Esophagus mucosa (tissue), 1 donor: ENCODE measurements at regions not wholly inside any gene's neighbourhood (a gene's known extent, or its start where the extent isn't known, plus 50 kb on each side); places are given as distances from the start of the nearest gene placed in this dataset.
"Not testable (repeated sequence)": the region's sequence is repeated elsewhere in the genome, so short reads cannot be mapped to it uniquely, and the experiment has no call there.

ENCODE experiments used
- ATAC-seq: fragments of 200-7000 bp; cut with Tn5 transposase; one replicate; pipeline ENCODE4 v1.9.1; 2020
- donor health status: DM: yes; HTN: yes; CAD: no.

DNA sequence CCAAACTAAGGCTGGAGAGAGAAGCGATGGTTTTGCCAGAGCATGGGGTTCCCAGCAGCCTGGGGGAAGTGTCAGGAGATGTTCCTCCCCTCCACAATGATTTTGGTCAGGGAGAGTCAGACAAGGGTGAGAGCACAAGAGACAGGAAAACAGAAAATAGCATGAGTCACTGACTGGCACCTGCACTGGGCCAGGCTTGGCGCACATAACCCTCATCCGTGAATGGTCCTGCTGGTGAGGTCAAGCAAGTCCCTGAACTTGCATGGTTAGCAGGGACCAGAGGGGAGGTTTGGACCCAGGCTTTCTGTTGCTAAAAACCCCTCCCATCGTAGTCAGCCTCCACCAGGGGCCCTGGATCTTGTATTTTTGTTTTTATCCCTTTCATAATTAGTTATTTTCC, 174.5 kb upstream of the MYT1L start:
- no peak for ATAC-seq

DNA sequence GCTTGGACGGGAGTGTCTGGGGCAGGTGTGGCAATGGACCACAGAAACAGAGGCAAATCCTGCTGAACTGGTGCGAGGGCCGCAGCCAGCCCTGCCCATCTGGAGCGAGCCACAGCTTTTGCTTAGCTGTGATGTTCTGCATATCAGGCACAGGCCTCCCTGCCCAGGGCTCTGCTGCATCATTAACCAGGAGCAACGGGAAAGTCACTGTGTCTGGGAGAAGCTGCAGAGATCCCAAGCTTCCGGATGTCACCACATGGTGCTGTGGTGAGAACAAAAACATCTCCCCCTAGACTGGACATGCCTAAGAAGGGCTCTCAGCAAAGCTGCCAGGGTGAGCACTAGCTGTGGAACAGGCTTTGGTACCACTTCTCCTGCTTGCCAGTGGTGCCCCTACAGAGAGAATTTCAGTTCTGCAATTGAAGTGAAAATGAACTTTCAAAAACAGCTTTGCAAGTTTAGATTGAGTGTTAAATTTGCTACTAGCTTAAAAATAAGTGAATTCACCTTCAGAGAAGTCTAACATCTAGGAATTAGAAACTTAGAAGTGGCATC, 172.9 kb upstream of the MYT1L start:
- ATAC-seq = no peak

DNA sequence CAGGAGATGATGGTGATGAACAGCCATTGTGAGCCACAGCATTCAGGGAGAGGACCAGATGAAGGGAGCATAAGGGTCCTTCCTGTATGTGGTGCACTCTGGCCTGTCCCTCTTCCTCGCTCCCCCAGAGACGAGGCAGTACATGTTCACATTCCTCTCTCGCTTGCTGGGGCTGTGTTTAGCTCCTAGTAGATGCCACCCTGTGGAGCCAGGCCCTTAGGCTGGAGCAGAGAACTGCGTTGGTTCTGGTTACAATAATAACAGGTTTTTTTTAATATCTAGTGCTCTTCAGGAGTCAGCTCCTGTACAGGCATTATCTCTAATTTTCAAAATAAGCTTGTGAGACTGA, 171.1 kb upstream of the MYT1L start:
- ATAC-seq = no peak

DNA sequence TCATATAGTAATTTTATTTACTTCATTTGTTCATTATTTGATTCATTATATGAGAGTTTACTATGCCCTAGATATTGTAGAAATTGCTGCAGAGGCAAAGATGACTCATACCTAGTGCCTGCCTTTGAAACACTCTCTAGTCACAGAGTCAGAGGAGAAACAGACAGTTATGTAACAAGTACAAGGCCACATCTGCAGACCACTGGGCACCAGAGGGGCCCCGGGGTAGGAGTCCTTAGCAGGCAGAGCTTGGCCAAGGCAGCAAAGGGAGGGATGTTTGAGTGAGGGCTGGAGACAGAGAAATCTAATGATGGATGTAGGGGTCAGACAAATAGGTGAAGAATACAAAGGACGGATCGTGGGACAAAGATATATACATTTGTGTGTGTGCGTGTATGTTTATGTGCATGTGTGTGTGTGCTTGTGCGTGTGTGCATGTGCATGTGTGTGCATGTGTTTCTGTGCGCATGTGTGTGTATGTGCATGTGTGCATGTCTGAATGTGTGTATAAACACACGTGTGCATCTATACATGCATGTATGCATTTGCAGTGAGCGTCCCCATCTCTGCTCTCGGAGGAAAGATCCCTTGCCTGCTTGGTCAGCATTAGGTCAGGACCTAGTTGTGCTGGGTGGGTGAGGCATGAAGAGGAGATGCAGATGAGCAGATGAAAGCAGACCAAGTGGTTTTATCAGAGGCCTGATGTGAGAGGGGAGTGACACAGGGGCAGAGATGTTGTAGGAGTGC, 170.6 kb upstream of the MYT1L start:
- no peak for ATAC-seq

DNA sequence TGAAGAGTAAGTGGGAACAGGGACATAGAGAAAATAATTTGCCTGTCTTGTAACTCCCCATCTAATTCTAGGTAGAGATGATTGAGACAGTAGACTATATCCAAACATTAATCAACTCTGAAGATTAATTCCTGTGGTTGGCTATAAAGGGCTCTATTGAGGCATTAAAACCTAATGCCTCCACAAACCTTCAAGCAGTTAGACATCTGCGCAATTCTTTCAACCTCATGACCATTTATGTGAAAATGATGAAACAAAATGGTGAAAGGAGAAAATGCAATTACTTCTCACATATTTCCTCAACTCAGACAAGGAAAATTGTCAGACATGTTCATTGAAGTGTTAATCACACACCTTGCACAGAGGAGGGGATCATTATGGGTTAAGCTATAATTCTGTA, 164.5 kb upstream of the MYT1L start:
- ATAC-seq = no peak

DNA sequence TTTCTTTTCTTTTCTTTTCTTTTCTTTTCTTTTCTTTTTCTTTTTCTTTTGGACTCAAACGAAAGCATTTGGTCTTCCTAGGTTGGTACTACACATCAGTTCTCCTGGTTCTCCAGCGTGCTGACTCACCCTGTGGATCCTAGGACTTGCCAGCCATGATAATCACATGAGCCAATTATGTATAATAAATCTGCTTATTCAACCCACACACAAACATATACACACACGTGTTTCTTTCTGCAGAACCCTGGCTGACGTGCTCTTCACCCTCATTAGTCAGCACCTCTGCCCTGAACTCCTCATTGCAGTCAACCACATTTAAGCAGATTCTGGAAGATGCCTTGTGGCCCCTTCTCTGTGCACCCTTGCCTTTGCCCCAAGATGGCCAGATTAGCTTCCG, 162.4 kb upstream of the MYT1L start:
- ATAC-seq = no peak

DNA sequence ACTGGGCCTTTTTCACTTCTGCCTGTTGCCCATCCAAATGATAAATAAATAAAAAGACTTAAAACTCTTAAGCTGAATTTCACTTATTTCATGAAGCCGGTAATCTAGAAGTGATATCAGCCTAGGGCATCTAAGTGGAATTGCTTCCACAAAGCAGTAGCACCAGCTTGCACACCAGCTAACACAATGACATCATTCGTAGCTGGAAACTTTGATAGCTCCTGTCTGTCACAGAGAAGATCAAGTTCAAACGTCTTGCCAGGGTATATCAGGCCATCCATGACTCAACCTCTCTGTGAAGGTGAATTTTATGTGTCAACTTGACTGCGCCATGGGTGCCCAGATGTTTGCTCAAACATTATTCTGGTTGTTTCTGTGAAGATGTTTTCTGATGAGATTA, 161.7 kb upstream of the MYT1L start:
- ATAC-seq = no peak

DNA sequence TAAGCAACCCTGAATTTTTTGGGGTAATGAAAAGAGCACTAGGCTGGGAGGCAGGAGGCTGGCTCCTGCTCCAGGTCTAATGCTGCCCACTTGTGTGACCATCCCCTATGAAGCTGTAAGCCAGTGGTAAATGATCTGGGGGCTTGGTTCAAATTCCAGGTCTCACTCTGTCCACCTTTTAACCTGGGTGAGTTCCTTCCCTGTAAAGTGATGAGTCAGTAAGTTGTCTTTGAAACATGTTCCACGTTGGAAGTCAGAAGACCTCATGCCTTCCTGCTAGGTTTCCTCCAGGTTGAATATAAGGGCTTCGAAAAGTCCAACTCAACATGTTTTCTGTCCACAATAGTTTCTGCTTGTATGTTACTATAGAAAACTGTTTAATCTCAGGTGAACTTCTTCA, 160.9 kb upstream of the MYT1L start:
- no peak for ATAC-seq

DNA sequence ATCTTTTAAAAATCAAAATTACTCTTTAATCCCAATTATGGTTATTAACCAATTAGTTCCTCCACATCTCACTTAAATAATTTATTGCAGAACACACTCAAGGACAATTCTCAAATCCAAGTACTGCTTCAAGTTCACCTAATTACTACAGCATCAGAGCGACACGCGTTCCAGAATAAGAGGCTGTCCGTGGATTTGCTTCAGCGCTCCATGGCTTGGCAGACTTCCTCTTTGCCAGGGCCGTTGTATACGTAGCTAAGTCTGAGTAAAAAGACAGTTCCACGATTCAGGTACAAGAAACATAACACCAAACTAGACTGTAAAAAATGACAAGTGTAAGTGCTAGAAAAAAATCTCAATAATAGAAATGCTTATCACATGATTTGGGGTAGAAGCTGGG, 153.2 kb upstream of the MYT1L start:
- no peak for ATAC-seq

DNA sequence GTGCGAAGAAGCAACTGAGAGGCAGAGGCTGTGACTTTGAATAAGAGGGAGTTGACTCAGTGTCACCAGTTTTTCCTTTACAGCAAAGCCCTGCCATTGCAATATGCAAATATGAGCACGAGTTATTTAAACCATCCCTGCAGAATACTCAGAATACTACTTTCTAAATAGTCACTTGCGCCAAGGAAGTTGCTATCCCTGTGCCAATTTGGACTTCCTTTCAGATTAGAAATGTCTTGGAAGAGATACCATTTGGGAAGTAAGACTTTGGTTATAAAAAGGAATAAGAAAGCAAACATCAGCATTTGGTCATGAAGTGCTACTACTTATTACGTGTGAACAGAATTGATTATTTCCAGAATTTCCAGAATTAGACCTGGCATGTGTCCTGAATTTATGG, 151.8 kb upstream of the MYT1L start:
- ATAC-seq = no peak

DNA sequence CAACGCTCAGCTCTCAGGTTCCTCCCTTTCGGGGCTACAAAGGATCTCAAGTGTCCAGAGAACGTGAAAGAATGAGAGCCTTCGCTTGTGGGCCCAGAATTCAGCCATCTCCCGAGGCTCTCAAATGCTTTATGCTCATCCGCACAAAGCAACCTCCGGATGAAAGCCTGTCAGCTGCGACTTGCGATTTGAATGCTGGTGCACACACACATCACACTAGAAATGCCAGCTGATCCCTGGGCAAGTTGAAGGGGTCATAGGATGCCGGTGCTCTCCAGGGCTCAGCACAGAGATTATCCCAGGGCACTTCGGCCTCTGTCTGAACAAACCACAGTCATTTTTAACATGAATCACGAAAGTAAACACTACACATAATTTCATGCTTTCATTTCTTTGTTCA, 141.8 kb upstream of the MYT1L start:
- ATAC-seq = no peak

DNA sequence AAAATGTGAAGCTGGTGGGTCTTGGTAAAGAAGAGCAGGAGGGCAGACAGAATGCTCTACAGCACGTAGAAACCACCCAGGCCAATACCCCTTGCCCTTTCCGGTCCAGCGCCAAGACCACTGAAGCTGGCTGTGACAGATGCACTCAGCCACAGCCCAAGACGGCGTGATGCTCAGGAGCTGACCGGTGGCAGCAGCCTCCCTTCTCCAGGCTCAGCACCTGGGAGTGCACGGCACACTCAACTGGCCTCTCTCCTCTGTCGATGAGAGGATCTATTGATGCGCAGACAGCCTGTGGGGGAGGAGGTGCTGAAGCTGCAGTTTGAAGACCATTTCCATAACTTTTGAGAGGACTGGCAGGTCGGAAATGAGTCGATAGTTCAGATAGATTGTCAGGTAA, 141.0 kb upstream of the MYT1L start:
- ATAC-seq = no peak

DNA sequence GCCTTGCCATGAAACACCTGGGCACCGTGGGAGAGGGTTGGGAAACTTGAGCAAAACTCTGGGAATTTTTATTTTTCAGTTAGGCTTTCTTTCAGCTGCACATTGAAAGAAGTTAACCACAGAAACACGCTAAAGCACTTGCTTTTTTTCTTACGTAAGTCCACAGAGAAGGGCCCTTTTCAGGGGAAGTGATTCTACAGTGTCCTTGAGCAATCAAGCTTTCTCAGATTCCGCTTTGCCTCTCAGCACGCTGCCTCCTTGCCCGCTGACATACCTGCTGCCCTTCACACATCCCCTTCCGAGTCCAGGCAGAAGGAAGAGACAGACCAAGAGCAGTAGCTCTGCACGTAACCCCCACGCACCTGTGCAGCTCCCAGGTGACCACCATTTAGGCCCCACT, 135.5 kb upstream of the MYT1L start:
- ATAC-seq = no peak

DNA sequence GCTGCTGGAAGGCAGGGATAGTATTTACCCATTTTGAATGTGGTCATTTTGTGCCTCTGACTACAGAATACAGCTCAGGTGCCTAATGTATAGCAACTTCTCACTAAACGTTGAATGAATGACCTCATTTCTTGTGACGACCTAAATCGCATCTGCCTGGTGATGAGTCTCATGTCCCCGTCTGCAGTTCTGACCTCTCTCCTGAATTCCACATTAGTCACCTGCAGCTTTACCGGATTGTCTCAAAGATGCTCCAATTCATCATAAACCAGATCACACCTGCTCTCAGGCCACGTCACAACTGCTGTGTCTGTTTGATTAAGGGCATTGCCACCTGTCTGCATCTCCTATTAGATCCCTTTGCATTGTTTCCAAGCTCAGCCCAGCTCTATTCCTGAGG, 133.6 kb upstream of the MYT1L start:
- no peak for ATAC-seq

DNA sequence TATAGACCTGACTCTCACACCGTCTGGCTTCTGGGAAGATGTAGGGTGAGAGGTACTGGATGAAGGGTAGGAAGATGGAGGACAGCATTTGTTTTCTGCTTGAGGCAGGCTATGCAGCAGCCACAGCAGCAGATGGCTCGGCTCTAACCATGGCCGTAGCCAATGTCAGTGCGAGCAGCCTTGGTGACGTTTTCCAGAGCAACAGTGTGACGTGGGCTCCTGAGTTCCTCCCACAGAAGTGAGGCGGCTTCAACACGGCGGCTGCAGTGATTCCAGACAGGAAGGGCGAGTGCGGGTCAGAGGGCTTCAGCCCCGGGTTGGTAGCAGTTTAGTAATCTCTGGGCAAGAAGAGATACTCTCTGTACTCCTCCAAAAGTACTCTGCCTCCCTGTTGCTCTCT, 133.0 kb upstream of the MYT1L start:
- no peak for ATAC-seq

DNA sequence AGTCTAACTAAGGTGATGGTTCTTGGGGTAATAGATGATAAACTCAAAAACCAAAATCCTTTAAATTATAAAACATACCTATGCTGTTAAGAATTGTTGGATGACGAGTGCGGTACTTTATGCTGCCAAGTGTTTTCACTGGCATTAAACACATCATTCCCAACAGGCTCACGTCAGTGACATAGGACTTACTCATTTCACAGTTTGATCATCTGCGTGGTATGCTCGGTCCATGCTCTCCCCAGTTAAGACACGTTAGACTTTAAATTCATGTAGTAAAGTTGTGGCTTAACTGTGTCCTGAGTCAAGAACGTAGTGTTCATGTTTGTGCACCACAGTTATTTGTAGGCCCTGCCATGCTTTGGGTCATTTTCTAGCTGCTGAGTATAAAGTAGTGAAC, 125.6 kb upstream of the MYT1L start:
- no peak for ATAC-seq

DNA sequence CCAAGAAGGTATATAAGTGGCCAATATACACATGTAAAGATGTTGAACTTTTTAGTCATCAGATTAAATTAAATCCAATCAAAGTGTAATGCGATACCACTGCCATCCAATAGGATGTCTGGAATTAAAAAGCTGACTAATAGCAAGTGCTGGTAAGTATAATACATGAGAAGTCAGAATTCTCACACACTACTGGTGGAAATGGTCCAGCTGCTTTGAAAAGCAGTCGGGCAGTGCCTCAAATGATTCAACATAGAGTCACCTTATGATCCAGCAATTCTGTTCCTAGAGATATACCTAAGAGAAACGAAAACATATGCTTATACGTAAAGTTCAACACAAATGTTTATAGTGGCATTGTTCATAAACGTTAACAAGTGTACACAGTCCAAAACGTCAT, 124.1 kb upstream of the MYT1L start:
- ATAC-seq = peak; percentile 49

DNA sequence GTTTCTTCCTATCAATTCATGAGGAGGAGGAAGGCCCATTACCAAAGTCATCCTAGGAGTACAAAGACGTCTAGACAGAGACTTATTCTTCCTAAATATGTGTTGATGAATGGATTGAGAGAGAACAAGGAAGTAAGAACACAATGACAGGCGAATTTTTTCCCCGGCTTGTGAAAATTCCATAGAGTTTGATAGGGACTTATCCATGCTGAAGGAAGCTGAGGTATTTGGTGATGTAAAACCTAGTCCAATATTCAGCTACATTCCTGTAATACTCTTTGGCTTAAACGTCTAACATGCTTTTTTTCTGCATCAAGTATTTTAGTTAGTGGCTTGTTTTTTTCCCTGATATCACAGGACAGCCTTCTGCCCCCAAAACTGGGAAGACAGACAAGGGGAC, 121.9 kb upstream of the MYT1L start:
- no peak for ATAC-seq

DNA sequence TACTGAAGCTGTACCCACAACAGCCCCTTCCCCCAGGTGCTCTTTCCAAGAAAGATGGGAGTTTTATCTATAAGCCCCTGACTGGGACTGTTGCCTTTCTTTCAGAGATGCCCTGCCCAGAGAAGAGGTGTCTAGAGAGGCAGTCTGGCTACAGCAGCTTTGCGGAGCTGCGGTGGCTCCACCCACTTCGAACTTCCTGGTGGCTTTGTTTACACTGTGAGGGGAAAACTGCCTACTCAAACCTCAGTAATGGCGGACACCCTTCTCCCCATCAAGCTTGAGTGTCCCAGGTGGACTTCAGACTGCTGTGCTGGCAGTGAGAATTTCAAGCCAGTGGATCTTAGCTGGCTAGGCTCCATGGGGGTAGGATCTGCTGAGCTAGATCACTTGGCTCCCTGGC, 120.2 kb upstream of the MYT1L start:
- not testable (repeated sequence) for ATAC-seq

DNA sequence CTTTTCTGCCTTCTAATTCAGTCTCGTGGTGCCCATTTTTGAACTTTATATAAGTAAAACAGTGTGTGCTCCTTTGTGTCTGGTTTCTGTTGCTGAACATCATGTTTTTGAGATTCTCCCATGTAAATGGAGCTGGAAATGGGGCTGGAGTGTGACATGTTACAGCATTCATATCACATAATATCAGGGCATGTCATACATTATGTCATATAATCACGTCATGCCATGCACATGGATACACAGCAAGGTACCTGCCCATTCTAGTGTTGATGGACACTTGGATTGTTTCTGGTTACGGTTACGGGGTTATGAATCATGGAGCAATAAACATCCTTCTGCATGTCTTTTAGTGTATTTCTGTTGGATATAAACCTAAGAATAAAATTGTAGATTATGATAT, 117.1 kb upstream of the MYT1L start:
- no peak for ATAC-seq

DNA sequence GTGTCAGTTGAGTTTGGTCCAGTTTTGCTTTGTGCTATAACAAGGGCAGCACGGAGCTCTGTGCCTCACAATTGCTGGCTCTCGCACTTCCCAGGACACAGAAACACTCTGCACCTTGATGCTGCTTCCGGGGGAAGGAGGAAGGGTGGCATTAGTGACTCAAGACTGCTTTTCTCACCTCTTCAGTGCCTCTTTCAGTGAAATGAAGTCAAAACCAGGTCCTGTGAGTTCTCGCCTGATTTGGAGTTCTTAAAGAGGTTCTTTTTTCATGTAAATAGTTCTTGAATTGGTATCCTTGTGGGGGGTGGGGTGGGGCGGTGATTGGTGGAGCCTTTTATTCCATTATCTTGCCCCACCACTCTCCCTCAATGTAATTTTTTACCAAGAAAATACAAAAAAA, 91.5 kb upstream of the MYT1L start:
- no peak for ATAC-seq

DNA sequence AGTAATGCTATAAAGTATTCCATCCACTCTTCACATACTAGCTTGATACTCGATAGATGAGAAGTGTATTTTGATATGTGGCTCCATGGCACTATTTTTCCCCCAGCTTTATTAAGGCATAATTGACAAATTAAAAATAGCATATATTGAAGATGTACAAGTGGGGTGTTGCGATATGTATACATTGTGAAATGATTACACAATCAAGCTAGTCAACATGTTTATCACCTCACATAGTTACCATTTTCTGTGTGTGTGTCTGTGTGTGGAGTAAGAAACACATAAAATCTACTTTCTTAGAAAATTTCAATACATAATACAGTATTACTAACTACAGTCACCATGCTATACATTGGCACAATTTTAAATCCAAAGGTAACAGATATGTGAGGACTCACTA, 82.5 kb upstream of the MYT1L start:
- no peak for ATAC-seq

DNA sequence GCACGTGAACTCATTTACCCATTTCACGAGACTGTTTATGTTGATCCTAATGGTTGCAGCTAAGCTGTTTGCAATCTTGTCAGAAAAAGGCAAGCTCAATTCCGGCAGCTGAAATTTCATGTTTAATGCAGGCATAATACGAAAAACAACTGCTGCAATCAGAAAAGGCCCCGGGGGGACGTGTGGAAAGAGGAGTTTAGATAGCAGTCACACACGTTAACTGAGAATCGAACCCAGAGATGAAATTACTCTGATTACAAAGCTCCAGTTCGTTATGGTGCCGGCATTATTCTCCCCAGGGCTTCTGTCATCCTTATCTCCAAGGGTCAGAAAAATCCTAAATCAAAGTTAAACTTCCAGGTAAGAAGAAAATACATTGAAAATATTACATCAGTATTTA, 79.9 kb upstream of the MYT1L start:
- ATAC-seq = no peak

DNA sequence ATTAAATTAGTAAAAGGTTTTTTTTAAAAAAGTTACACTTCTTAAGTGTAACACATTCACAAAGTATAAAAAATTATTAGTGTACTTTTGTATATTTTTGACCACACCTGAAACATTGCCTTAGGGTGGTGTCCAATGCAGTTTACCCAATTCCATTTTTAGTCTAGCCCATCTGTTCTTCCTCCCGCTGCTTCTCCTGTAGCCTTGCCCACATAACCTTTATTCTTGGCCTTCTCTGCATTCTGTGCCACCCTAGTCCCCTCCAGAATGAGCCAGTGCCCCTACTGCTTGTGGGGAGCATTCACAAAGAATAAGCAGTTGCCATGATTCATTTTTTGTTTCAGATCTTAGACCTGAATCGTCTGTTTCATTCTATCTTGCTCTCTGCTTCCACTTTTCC, 78.4 kb upstream of the MYT1L start:
- ATAC-seq = no peak

DNA sequence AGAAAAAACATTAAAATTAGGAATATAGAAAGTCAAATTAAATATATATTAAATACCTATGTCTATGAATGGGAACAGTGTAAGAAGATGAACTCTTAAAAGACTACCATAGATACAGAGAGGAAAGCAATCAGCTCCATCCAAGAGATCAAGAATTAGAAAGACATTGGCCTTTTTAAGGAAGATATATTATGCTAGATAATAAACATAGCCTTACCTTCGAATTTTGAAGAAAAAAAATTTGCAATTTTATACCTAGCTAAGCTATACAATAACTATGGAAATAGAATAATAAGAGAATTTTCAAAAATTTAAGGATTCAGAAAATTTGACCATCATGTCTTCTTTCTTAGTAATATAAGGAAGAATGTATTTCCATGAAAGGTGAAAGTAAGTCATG, 74.7 kb upstream of the MYT1L start:
- no peak for ATAC-seq
